K562 (cell line): ENCODE measurements at regions not wholly inside any gene's neighbourhood (a gene's known extent, or its start where the extent isn't known, plus 50 kb on each side); places are given as distances from the start of the nearest gene placed in this dataset.

Source experiments
- ATAC-seq: fragments of 200-7000 bp; cut with Tn5 transposase; 3 replicates; pipeline ENCODE4 v1.9.1; 2020; ENCODE audit warnings: moderate library complexity
- BruUV-seq: library from RNA; stranded (reverse); fragments of 400-500 nt; replicated peaks from 2 replicates; lab custom pipeline; 2021; lab: Mats Ljungman, UMichigan
- CTCF ChIA-PET: fragments of 300-600 bp; formaldehyde crosslinking; extraction: SDS; loops from one replicate; lab custom pipeline; 2021; ENCODE audit warnings: low intra/inter-chr PET ratio; lab: Yijun Ruan, JAX
- POLR2A ChIA-PET: fragments of 300-600, 350-650 bp; sonication (Branson Sonifier 250); formaldehyde crosslinking; extraction: SDS; loops from one replicate; lab custom pipeline; 2021; ENCODE audit warnings: antibody characterized with exemption, inconsistent platforms; lab: Yijun Ruan, JAX
- DNase-seq, 4 experiments: peaks; one replicate each; pipeline versions ENCODE4 v3.0.0 to v3.0.0-alpha.2; 2011 to 2018; ENCODE audit warnings: low spot score in 3 of 4, mixed read lengths in 3 of 4; ENCODE audit errors: extremely low read depth in 1 of 4
- FAIRE-seq: peaks from 2 replicates; lab custom pipeline; 2011; peaks lifted over from hg19 to GRCh38; lab: Jason Lieb, UNC
- H2AFZ ChIP-seq: 2 replicates; pipeline ENCODE4 v1.6.0; 2011; ENCODE audit warnings: low read depth, low read length, control low read depth, inconsistent platforms
- H3K27ac ChIP-seq: fragments of 200-600 bp; 3 replicates; pipeline ENCODE4 v1.8.0; 2011; ENCODE audit warnings: low read depth, mild to moderate bottlenecking, control low read depth, inconsistent platforms, low read length, moderate library complexity, mixed read lengths; ENCODE audit errors: extremely low read depth
- H3K27me3 ChIP-seq, 2 experiments: fragments of 300-600 bp in 1 of 2; 2 replicates in 1 of 2; 3 replicates in 1 of 2; pipeline versions ENCODE4 v1.6.0 to v1.8.0; 2011; ENCODE audit warnings: inconsistent platforms in 2 of 2, low read length in 2 of 2, mild to moderate bottlenecking in 1 of 2, mixed read lengths in 1 of 2, moderate library complexity in 1 of 2; ENCODE audit not compliant: control insufficient read depth in 2 of 2, insufficient read depth in 2 of 2
- H3K36me3 ChIP-seq: fragments of 300-600 bp; 3 replicates; pipeline ENCODE4 v1.8.0; 2011; ENCODE audit warnings: mild to moderate bottlenecking, low read length, inconsistent platforms; ENCODE audit not compliant: control insufficient read depth, insufficient read depth
- H3K4me1 ChIP-seq, 2 experiments: fragments of 200-600 bp in 1 of 2; replicated peaks in 1 of 2; 2 replicates in 1 of 2; 3 replicates in 1 of 2; pipeline versions ENCODE4 v1.5.1 to v1.8.0; 2011; ENCODE audit warnings: inconsistent platforms in 2 of 2, low read length in 2 of 2, mild to moderate bottlenecking in 1 of 2, mixed read lengths in 1 of 2, moderate library complexity in 1 of 2; ENCODE audit not compliant: control insufficient read depth in 2 of 2, insufficient read depth in 2 of 2
- H3K4me2 ChIP-seq: 2 replicates; pipeline ENCODE4 v1.6.1; 2011; ENCODE audit warnings: low read length, control low read depth, inconsistent platforms, mixed read lengths; ENCODE audit not compliant: insufficient read depth
- H3K4me3 ChIP-seq: fragments of 200-600 bp; sonication (generic), shearing (Covaris generic); 2 replicates; pipeline ENCODE4 v1.5.1; 2016; ENCODE audit warnings: control low read depth, inconsistent platforms
- H3K79me2 ChIP-seq: fragments of 200-600 bp; 3 replicates; pipeline ENCODE4 v1.8.0; 2011; ENCODE audit warnings: low read length, inconsistent platforms; ENCODE audit not compliant: control insufficient read depth, insufficient read depth
- H3K9ac ChIP-seq, 2 experiments: 2 replicates each; pipeline versions ENCODE4 v1.6.0 to v1.6.1; 2011; ENCODE audit warnings: low read depth in 2 of 2, low read length in 2 of 2, control low read depth in 1 of 2, inconsistent platforms in 1 of 2, mild to moderate bottlenecking in 1 of 2, mixed read lengths in 1 of 2; ENCODE audit not compliant: insufficient read depth in 1 of 2
- H3K9me1 ChIP-seq: one replicate; pipeline ENCODE4 v1.6.0; 2011; ENCODE audit warnings: inconsistent platforms, mild to moderate bottlenecking, low read length, moderate library complexity; ENCODE audit not compliant: control insufficient read depth, insufficient read depth
- H3K9me3 ChIP-seq: replicated peaks from 2 replicates; pipeline ENCODE4 v1.5.1; 2011; ENCODE audit warnings: low read depth, low read length, inconsistent platforms; ENCODE audit not compliant: control insufficient read depth, insufficient read depth
- H4K20me1 ChIP-seq: replicated peaks from 2 replicates; pipeline ENCODE4 v1.6.1; 2011; ENCODE audit warnings: low read length, inconsistent platforms, mixed read lengths; ENCODE audit not compliant: control insufficient read depth, insufficient read depth
- MYC ChIP-seq, 2 experiments: fragments of 250-450 bp in 1 of 2; sonication (Bioruptor Pico) in 1 of 2; IDR thresholded peaks; 2 replicates each; pipeline versions ENCODE4 v1.5.1 to v1.6.1; 2012 to 2021; ENCODE audit warnings: low read depth in 2 of 2, borderline replicate concordance in 1 of 2, improper control_type of control experiment in 1 of 2, low read length in 1 of 2, mild to moderate bottlenecking in 1 of 2, moderate library complexity in 1 of 2
- XRCC5 ChIP-seq: fragments of 200-400 bp; formaldehyde crosslinking; IDR thresholded peaks from 2 replicates; pipeline ENCODE4 v1.6.1; 2017; ENCODE audit warnings: low read depth, mild to moderate bottlenecking, low read length
- ZFP36 ChIP-seq: fragments of 150-350 bp; IDR thresholded peaks from 2 replicates; pipeline ENCODE4 v1.6.1; 2018; ENCODE audit warnings: low read length, low read depth; ENCODE audit not compliant: partially characterized antibody
- WGBS: fragments of 100-300 bp; shearing (Covaris generic); methylation state at CpG from one replicate; pipeline ENCODE4 v1.1.6; 2016; ENCODE audit warnings: low coverage, mixed read lengths; ENCODE audit not compliant: insufficient coverage; ENCODE audit errors: missing lambda C conversion rate; 5-methylcytosine and 5-hydroxymethylcytosine counted together
- in situ Hi-C: fragments of 300-500 bp; cut with MboI; formaldehyde crosslinking; loops from 4 replicates; pipeline ENCODE4 v1.15.0; 2018; ENCODE audit warnings: inconsistent platforms, mixed read lengths
- intact Hi-C: fragments of 100-400 bp; cut with micrococcal nuclease; formaldehyde crosslinking; loops from 2 replicates; pipeline ENCODE4 v1.14.2; 2022
- TF ChIP-seq, protein P1 (sequence below), 2 experiments: IDR thresholded peaks in 1 of 2; conservative IDR thresholded peaks in 1 of 2; 2 replicates each; pipeline ENCODE4 v1.6.1; 2016; ENCODE audit warnings: low read depth in 2 of 2, mild to moderate bottlenecking in 1 of 2, missing compliant biosample characterization in 1 of 2, missing genetic modification characterization in 1 of 2, moderate library complexity in 1 of 2

DNA sequence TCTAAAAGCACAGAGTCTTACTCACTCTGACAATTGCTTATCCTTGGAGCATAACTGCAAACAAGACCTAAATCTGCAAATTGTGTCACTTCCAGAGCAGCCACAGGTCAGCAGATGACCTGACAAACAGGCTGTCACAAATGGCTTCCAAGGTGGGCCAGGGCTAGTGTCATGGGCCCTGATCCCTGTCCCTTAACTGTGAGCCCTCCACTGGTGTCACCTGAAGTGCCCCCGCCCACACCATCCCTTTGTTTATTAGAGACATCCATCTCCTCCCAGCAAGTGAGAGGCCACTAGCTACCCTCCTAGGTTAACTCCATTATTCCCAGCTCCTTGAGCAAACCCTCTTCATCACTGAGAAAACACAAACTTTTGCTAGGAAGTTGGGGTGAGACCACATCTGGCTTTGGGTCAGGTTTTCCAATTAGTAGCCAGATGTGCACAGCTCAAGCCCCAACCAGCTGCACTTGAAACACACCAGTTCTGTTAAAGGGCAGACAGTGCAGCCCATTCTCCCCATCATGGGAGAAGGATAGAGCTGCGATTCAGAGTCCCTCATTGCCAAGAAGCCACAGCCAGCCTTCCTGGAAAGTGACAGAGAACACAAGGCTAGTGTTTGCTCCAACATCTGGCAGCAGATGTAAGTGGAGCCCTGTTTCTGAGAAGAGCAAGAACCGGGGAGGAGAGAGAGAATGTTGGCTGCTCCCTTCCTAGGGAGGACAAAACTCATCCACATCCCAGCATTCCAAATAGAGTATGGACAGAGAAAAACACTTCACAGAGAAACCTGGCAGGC, 75.7 kb upstream of the NANOS1 start:
- H3K27ac ChIP-seq: no peak overlapping the region
- no TSS peak for BruUV-seq
- H3K4me2 ChIP-seq: no peak overlapping the region
- no peaks in the 10 kb centered on the region for H3K9me1 ChIP-seq
- 8% methylated on average over 2 of the region's 3 CpGs for WGBS
- no peaks in the 10 kb centered on the region for H3K9me3 ChIP-seq
- no peak overlapping the region for H3K4me3 ChIP-seq
- DNase-seq: no peak
- no peaks in the 10 kb centered on the region for H3K36me3 ChIP-seq
- no peaks in the 10 kb centered on the region; the same call in 1 of the 2 replicates for H4K20me1 ChIP-seq
- intact Hi-C loops: no loop called here
- no peak overlapping the region for H2AFZ ChIP-seq
- FAIRE-seq: no peak
- H3K4me1 ChIP-seq: no peaks in the 10 kb centered on the region; a peak in 1 of 5 replicates
- POLR2A ChIA-PET: no interaction called here
- no peak overlapping the region for H3K9ac ChIP-seq
- ATAC-seq: no peak
- TF ChIP-seq MYC (IDR thresholded peaks at IDR 0.05; ENCODE audit: low read depth, low read length): no peak
- TF ChIP-seq MYC (CRISPR knock-in tag; IDR thresholded peaks at IDR 0.05; ENCODE audit: borderline replicate concordance, low read depth): no peak
- TF ChIP-seq, protein P1, sequence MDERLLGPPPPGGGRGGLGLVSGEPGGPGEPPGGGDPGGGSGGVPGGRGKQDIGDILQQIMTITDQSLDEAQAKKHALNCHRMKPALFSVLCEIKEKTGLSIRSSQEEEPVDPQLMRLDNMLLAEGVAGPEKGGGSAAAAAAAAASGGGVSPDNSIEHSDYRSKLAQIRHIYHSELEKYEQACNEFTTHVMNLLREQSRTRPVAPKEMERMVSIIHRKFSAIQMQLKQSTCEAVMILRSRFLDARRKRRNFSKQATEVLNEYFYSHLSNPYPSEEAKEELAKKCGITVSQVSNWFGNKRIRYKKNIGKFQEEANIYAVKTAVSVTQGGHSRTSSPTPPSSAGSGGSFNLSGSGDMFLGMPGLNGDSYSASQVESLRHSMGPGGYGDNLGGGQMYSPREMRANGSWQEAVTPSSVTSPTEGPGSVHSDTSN (CRISPR knock-in tag; IDR thresholded peaks at IDR 0.05; ENCODE audit: low read depth): no peak
- TF ChIP-seq, protein P1 (tag; conservative IDR thresholded peaks at IDR 0.05; ENCODE audit: low read depth): no peak
- no peak for TF ChIP-seq ZFP36
- TF ChIP-seq XRCC5: no peak
- H3K79me2 ChIP-seq: no peaks in the 10 kb centered on the region
- peaks cover 2 to 30% of the 10 kb centered on the region in 2 experiments; a peak in 3 of 5 replicates for H3K27me3 ChIP-seq
- in situ Hi-C loops: no loop called here
- CTCF ChIA-PET: no interaction called here
